Body of pancreas (tissue), 4 donors: ENCODE measurements at regions not wholly inside any gene's neighbourhood (a gene's known extent, or its start where the extent isn't known, plus 50 kb on each side); places are given as distances from the start of the nearest gene placed in this dataset.

Source experiments
- CTCF ChIP-seq, 7 experiments: fragments of 450-650 bp in 4 of 7; fragments of 200-600 bp in 3 of 7; sonication (generic) in 3 of 7; IDR thresholded peaks; one replicate each; pipeline ENCODE4 v1.5.1; 2016 to 2019; ENCODE audit warnings: antibody characterized with exemption in 7 of 7
- POLR2A ChIP-seq, 3 donors: fragments of 450-650 bp; IDR thresholded peaks; one replicate each; pipeline ENCODE4 v1.6.1; 2016; ENCODE audit warnings: antibody characterized with exemption in 3 of 3, mild to moderate bottlenecking in 2 of 3

DNA sequence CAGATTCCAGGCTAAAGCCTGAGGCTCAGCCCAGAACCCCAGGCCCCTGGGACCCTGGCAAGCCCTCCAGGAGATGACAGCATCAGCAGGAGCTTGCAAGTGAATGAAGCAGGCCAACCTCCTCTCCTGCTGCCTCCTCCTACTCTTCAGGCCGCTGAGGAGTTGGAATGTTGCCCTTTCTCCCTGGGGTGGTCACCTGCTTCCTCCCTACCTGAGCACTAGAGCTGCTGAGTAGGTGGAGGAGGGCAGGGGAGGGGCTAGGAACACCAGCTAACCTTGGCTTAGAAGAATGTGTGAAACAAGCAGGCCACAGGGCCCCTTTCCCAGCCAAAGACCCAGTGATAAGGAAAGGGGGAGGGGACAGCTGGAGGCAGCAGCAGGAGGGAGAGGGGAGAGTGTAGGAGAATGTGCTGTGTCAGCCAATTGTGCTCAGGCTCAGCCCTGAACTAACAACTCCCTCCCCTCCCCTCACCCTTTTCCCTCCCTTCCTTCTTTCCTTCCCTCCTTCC lies 58.0 kb downstream of the PJA1 start:
- TF ChIP-seq CTCF (IDR thresholded peaks at IDR 0.05), result no peak
- no peak for TF ChIP-seq POLR2A (IDR thresholded peaks at IDR 0.05)
